Stimulated activated CD8-positive, alpha-beta memory T cell treated with anti-CD3 and anti-CD28 coated beads, Interleukin-15, amount 100 ng/mL, for 1 hour (primary cell): ENCODE measurements at regions not wholly inside any gene's neighbourhood (a gene's known extent, or its start where the extent isn't known, plus 50 kb on each side); places are given as distances from the start of the nearest gene placed in this dataset.
A peak's percentile ranks its signal among the peaks of the same experiment; 100 is the strongest.

Experiments used
- DNase-seq: peaks from one replicate; pipeline ENCODE4 v3.0.0-alpha.2; 2020; ENCODE audit warnings: low read depth

DNA sequence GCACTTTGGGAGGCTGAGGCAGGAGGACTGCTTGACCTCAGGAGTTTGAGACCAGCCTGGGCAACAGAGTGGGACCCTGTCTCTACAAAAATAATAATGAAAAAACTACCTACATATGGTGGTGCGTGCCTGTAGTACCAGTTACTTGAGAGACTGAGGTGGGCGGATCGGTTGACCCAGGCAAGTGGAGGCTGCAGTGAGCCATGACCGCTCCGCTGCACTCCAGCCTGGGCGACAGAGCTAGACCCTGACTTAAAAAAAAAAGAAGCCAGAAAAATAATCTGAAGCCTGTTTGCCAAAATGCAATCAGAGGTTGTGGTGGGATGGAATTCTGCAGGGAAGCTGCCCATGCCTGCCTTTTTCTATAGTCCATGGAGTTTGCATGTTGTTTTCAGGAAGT lies 50.4 kb upstream of the GGTA1 start:
- no peak for DNase-seq

- peak; percentile 35 for DNase-seq
These were observed 51.2 kb upstream of the GGTA1 start for GRCh38 chr9:121550569-121551512.

DNA sequence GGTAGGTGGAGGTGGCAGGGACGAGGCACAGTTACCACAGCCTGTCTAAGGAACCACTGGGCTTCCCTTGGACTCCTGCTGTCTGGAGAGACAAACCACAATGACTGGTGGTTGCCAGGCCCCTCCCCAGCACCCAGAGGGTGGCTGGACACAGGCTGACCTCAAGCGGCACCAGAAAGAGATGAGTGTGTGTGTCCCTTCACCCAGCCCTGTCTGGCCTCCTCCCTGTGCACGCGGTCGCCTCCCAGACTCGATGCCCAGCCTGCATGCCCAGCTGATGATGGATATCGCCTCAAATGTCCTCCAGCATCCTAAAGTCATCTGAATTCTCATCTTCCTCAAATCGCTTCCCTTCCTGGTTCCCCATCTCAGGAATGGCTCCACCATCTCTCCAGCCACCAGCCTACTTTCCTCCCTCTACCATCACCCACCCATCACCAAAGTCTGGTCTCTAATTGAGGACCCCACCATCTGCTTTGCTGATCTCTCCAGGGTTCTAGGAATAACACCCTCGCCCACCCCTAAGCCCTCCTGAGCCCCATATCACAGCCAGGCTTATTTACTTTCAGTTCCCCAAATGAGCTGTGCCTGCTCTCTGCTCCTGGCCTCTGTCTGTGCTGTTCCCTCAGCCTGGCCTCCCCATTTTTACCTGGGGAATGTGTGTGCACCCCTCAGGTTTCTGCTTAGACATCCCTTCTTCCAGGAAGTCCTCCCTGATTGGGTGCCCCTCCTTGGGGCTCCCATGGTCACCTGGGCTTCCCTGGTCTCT lies 52.5 kb upstream of the GGTA1 start:
- no peak for DNase-seq

GRCh38 chr9:121556082-121556481 lies 56.4 kb upstream of the GGTA1 start:
- no peak for DNase-seq

- no peak for DNase-seq
These were observed 56.9 kb upstream of the GGTA1 start for GRCh38 chr9:121556580-121556979.

GRCh38 chr9:121557581-121558447 lies 58.2 kb upstream of the GGTA1 start:
- no peak for DNase-seq

DNA sequence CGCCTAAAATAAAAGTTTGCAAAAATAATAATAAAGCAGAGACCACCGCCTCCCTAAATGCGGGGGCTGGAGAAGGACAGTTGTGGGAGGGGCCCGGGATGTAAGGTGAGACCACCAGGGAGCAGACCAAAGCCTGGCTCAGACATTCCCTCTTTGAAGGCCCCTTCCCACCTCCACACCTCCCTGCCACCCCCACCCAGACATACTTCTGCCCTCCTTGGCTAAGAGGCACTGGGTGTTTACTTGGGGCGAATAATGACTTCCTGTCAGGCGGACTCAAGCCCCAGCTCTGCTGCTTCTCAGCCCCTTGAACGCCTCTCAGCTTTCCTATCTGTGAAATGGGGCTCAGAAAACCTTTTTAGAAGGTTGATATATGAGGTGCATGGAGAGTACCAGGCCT lies 58.8 kb upstream of the GGTA1 start:
- DNase-seq, result no peak

DNA sequence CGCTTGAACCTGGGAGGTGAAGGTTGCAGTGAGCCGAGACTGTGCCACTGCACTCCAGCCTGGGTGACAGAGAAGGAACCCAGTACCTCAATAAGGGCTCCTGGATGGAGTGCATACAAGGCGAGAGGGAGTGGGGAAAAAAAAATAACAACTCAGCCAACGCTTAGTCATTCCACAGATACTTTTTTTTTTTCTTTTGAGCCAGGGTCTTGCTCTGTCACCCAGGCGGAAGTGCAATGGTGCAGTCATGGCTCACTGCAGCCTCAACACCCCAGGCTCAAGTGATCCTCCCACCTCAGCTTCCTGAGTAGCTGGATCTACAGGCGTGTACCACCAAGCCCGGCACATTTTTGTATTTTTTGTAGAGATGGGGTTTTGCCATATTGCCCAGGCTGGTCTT lies 59.5 kb upstream of the GGTA1 start:
- no peak for DNase-seq

DNA sequence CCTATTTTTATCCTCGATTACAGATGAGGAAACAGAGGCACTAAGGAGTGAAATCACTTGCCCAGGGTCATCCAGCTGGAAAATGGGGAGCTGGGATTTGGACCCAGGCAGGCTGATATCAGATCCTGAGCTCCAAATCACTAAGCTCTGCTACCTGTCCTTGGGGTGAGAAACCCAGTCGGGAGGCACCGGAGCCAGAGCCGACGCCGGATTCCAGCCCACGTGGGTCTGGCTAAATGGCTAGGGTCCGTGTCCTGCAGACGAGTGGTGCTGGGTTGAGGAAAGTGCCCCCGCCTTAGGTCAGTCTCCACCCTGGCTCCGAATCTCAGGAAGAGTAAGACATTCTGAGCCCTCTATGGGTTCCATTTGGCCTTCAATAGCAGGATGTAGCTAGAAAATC lies 61.3 kb upstream of the GGTA1 start:
- DNase-seq, result no peak

- no peak for DNase-seq
These were observed 62.0 kb upstream of the GGTA1 start for GRCh38 chr9:121561385-121562222.

- DNase-seq, result no peak
These were observed 62.7 kb upstream of the GGTA1 start for GRCh38 chr9:121562301-121562700.

DNA sequence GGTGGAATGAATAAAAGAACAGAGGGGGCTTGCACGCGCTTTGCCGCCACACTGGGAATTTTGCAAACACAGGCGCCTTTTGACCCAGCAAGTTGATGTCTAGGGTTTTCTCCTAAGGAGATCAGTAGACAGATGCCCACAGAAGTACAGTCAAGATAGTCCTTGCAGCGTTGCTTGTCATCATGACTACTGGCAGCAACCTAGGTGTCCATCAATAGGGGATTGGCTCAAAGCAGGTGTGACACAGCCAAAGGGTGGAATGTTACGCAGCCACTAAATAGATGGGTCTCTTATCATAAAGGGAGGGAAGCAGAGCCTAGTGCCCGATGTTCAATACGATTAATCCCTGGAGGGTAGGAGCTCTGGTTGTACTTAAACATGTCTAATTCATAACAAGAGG lies 63.8 kb upstream of the GGTA1 start:
- DNase-seq, result no peak

- DNase-seq, result no peak
These were observed 64.3 kb upstream of the GGTA1 start for GRCh38 chr9:121563881-121564460.

DNA sequence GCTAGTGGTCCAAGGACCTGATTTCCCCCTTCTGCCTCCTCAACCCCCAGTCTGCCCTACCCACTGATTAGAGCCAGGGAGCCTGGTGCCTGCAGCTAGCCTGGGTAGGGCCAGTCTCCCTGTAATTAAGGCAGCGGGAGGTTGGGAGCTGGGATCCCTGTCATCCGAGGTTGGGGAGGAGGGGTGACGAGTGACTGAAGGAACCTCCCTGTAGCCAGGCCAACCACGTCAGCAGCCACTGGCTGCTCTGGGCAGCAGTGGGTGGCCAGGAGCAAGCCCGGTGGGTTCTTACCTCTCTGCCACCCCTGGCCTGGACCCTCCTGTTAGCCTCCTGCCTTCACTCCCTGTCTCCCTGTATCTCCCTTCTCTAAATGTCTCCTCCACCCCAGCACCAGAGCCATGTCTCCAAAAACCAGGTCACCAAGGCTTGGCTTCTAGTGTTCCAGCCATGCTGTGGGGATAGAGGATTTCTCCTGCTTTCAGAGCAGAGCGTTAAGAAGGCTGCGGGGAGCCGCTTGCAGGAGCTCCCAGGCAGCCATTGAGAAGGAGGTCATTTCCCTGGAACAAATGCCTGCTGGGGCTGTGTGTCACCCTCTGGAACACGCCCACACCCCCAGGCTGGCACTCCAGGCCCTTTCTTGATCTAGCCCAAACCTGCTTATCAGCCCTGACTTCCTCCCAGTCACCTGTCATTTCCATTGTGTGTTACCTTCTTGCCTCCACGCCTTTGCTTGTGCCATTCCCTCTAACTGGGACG lies 65.0 kb upstream of the GGTA1 start:
- DNase-seq, result no peak

GRCh38 chr9:121566481-121567465 lies 67.1 kb upstream of the GGTA1 start:
- DNase-seq, result no peak

DNA sequence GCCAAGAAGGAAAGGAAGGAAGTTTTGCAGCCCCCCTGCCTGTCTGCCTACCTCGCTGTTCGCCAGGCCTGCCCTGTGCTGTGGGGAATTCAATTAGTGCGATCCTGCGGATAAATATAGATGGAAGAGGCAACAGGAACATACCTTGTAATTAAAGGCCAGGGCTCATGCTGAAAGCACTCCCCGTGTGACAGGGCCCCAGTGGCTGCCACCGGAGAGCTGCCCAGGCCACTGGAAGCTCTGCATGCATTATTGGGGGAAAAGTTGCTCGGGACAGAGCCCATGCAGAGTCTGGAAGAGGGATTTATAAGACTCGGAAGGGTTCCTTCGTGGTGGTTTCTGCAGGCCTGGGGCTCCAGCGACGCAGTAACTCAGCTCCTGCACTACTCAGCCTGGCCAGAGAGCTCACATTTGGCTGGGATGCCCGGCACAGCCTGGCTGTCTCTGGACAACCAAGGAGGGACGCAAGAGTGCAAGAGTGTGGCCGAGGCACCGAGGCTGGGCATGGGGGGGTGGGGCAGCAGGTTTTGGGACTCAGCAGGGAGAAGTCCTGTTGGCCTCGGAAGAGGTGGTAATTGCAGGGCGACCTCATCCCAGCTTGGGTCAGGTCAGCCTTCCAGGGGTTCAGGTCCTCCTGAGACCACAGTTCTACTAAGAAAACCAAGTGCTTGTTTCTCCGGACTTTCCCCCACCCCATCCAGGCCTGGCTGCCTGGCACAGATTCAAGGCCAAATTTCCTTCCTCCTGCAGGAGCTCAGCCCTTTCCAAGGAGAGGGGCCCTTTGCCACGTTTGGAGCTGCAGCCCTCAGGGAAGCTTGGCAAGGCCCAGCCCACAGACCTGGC lies 68.1 kb upstream of the GGTA1 start:
- no peak for DNase-seq

- no peak for DNase-seq
These were observed 69.0 kb upstream of the GGTA1 start for GRCh38 chr9:121568343-121569265.
